A204.1 (cell line): ENCODE measurements at regions not wholly inside any gene's neighbourhood (a gene's known extent, or its start where the extent isn't known, plus 50 kb on each side); places are given as distances from the start of the nearest gene placed in this dataset.

Experiments used
- FAIRE-seq: peaks from 2 replicates; lab custom pipeline; 2012; peaks lifted over from hg19 to GRCh38; lab: Jason Lieb, UNC

GRCh38 chr9:17894501-17895160 lies 315.8 kb downstream of the SH3GL2 start:
- FAIRE-seq: no peak

GRCh38 chr9:17900606-17901005 lies 321.7 kb downstream of the SH3GL2 start:
- no peak for FAIRE-seq

GRCh38 chr9:17905366-17905765 lies 326.5 kb downstream of the SH3GL2 start:
- FAIRE-seq: no peak

- no peak for FAIRE-seq
Measured at GRCh38 chr9:17905781-17906175, 326.9 kb downstream of the SH3GL2 start.

GRCh38 chr9:17906176-17906840 lies 327.4 kb downstream of the SH3GL2 start:
- no peak for FAIRE-seq

- FAIRE-seq: no peak
Measured at GRCh38 chr9:17906841-17907778, 328.2 kb downstream of the SH3GL2 start.

- FAIRE-seq: no peak
Measured at GRCh38 chr9:17907779-17908508, 329.1 kb downstream of the SH3GL2 start.

GRCh38 chr9:17926246-17926645 lies 347.4 kb downstream of the SH3GL2 start:
- FAIRE-seq: no peak

- no peak for FAIRE-seq
Measured at GRCh38 chr9:17927616-17928015, 348.8 kb downstream of the SH3GL2 start.

- FAIRE-seq: no peak
Measured at GRCh38 chr9:17928228-17928627, 349.4 kb downstream of the SH3GL2 start.

- FAIRE-seq: no peak
Measured at GRCh38 chr9:17928768-17929167, 349.9 kb downstream of the SH3GL2 start.

GRCh38 chr9:17929506-17929905 lies 350.6 kb downstream of the SH3GL2 start:
- FAIRE-seq: no peak

GRCh38 chr9:17930071-17930470 lies 351.2 kb downstream of the SH3GL2 start:
- FAIRE-seq: no peak

GRCh38 chr9:17936365-17936764 lies 357.5 kb downstream of the SH3GL2 start:
- FAIRE-seq: no peak

GRCh38 chr9:17938035-17938655 lies 359.3 kb downstream of the SH3GL2 start:
- no peak for FAIRE-seq

GRCh38 chr9:17942498-17942897 lies 363.6 kb downstream of the SH3GL2 start:
- no peak for FAIRE-seq

- no peak for FAIRE-seq
Measured at GRCh38 chr9:17955409-17955808, 376.5 kb downstream of the SH3GL2 start.

- no peak for FAIRE-seq
Measured at GRCh38 chr9:17958363-17958762, 379.5 kb downstream of the SH3GL2 start.

GRCh38 chr9:17962747-17963146 lies 383.9 kb downstream of the SH3GL2 start:
- no peak for FAIRE-seq

- FAIRE-seq: no peak
Measured at GRCh38 chr9:17963498-17963897, 384.6 kb downstream of the SH3GL2 start.

- FAIRE-seq: no peak
Measured at GRCh38 chr9:17967731-17968130, 388.9 kb downstream of the SH3GL2 start.

GRCh38 chr9:17969232-17969631 lies 390.4 kb downstream of the SH3GL2 start:
- FAIRE-seq: no peak
